ENCODE measurements at regions not wholly inside any gene's neighbourhood (a gene's known extent, or its start where the extent isn't known, plus 50 kb on each side); places are given as distances from the start of the nearest gene placed in this dataset.

GRCh38 chr11:11710556-11710955, 88.8 kb upstream of the GALNT18 start:
- intact Hi-C loops (cut with DNase I) = no loop called here
- TF ChIP-seq, protein P1, sequence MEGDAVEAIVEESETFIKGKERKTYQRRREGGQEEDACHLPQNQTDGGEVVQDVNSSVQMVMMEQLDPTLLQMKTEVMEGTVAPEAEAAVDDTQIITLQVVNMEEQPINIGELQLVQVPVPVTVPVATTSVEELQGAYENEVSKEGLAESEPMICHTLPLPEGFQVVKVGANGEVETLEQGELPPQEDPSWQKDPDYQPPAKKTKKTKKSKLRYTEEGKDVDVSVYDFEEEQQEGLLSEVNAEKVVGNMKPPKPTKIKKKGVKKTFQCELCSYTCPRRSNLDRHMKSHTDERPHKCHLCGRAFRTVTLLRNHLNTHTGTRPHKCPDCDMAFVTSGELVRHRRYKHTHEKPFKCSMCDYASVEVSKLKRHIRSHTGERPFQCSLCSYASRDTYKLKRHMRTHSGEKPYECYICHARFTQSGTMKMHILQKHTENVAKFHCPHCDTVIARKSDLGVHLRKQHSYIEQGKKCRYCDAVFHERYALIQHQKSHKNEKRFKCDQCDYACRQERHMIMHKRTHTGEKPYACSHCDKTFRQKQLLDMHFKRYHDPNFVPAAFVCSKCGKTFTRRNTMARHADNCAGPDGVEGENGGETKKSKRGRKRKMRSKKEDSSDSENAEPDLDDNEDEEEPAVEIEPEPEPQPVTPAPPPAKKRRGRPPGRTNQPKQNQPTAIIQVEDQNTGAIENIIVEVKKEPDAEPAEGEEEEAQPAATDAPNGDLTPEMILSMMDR (IDR thresholded peaks at IDR 0.05) = no peak
- Histone ChIP-seq H3K27ac (no peak overlapping the region), H3K4me3 (no peak overlapping the region), H3K36me3 (no peaks in the 10 kb centered on the region), H3K4me1 (no peaks in the 10 kb centered on the region), H3K27me3 (no peaks in the 10 kb centered on the region), H3K9me3 (peaks cover 0 to 5% of the 10 kb centered on the region in 2 donors)
- no peak for DNase-seq (ENCODE audit: low spot score in 2 of 2)

DNA sequence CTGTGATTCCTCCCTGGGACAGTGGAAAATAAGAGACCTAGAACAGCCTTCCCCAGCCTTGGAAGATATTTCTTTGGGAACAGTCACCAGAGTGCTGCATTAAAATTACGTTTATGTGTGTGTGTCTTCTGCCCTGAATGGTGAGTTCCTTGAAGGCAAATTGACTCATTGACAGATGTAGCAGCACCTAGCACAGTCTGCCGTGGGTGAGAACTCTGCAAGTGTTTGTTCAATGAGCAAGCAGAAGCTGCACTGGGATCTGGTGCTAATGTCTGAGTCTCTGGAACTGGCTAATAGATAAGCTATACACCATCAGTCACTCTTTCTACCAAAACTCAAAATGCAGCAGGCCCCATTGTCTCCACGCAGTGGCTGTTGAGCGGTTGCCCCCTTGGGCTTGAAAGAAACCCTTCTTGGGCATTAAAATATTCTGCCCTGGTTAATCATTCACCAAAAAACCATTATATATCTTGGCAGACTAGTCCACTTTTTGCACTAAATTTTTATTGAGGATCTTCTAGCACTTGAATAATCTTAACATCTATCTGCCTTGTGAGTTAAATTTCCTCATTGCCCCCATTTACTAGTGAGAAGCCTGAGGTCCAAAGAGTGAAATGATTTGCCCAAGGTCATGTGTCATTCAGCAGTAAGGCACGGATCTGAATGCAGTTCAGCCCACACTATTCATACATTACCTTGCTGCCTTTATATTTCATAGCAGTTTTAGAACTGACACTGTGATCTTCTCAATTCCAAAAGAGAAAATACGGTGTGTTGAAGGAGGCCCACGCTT, 87.8 kb upstream of the GALNT18 start:
- no peaks in the 10 kb centered on the region for H3K9me3 ChIP-seq
- H3K36me3 ChIP-seq = no peaks in the 10 kb centered on the region
- no peak overlapping the region for H3K27ac ChIP-seq
- TF ChIP-seq, protein P1 (IDR thresholded peaks at IDR 0.05) = no peak
- intact Hi-C loops (cut with DNase I) = no loop called here
- H3K4me3 ChIP-seq = no peak overlapping the region
- no peaks in the 10 kb centered on the region for H3K4me1 ChIP-seq
- no peak for DNase-seq (ENCODE audit: low spot score in 2 of 2)
- no peaks in the 10 kb centered on the region for H3K27me3 ChIP-seq

GRCh38 chr11:11708256-11708655, 86.5 kb upstream of the GALNT18 start:
- TF ChIP-seq, protein P1 (IDR thresholded peaks at IDR 0.05) = no peak
- no peak overlapping the region for H3K27ac ChIP-seq
- no peaks in the 10 kb centered on the region for H3K27me3 ChIP-seq
- no peaks in the 10 kb centered on the region for H3K36me3 ChIP-seq
- H3K4me1 ChIP-seq = no peaks in the 10 kb centered on the region
- no peak for DNase-seq (ENCODE audit: low spot score in 2 of 2)
- intact Hi-C loops (cut with DNase I) = no loop called here
- no peak overlapping the region for H3K4me3 ChIP-seq
- no peaks in the 10 kb centered on the region for H3K9me3 ChIP-seq

DNA sequence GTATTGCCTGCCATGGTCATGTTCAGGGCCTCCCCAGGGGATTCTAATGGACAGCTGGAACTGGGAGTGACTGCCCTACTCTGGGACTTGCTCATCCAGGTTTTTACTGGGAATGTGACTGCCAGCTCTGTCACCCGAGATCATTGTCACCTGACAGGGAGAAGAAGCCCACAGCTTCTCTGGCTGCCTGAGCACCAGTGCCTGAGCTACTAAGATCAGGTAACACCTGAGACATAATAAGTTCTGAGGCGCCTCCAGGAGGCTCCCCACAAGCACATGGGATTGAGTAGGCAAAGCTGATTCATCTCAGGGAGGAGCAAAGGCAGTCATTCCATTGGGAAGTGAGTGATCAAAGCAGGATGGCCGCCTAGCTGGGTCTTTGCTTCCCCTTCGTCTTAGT, 84.2 kb upstream of the GALNT18 start:
- no peak for DNase-seq (ENCODE audit: low spot score in 2 of 2)
- intact Hi-C loops (cut with DNase I) = no loop called here
- H3K27me3 ChIP-seq = no peaks in the 10 kb centered on the region
- no peaks in the 10 kb centered on the region for H3K36me3 ChIP-seq
- H3K27ac ChIP-seq = no peak overlapping the region
- H3K4me3 ChIP-seq = no peak overlapping the region
- H3K4me1 ChIP-seq = no peaks in the 10 kb centered on the region
- TF ChIP-seq, protein P1 (IDR thresholded peaks at IDR 0.05) = no peak
- no peaks in the 10 kb centered on the region for H3K9me3 ChIP-seq

DNA sequence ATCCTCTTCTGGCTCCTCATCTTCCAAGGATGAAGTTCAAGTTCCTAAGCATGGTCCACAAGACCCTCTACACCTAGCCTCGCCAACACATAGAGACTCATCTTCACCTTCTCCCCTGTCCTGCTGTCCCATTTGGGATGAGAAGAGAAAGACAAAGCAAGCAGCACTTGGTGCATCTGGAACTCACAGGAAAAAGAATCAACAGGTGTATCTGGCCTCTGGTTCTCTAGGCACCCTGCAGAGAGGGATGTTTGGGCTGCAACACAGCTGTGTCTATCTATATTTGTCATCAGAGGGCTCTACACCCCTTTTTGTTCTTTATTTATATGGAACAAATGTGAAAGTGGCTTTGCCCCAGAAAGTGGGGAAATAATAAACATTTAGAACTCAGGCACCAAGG, 82.1 kb upstream of the GALNT18 start:
- DNase-seq (ENCODE audit: low spot score in 2 of 2) = no peak
- Histone ChIP-seq H3K27me3 (no peaks in the 10 kb centered on the region), H3K27ac (no peak overlapping the region), H3K4me3 (no peak overlapping the region), H3K9me3 (no peaks in the 10 kb centered on the region), H3K36me3 (no peaks in the 10 kb centered on the region), H3K4me1 (no peaks in the 10 kb centered on the region)
- TF ChIP-seq, protein P1 (IDR thresholded peaks at IDR 0.05) = no peak
- intact Hi-C loops (cut with DNase I) = no loop called here

Measured in ascending aorta (tissue), 2 donors.